Panc1 (cell line): ENCODE measurements at regions not wholly inside any gene's neighbourhood (a gene's known extent, or its start where the extent isn't known, plus 50 kb on each side); places are given as distances from the start of the nearest gene placed in this dataset.

Experiments
- ATAC-seq: fragments of 200-7000 bp; cut with Tn5 transposase; 2 replicates; pipeline ENCODE4 v1.9.1; 2020; ENCODE audit warnings: mild to moderate bottlenecking, moderate library complexity
- BruUV-seq: library from RNA; stranded (reverse); fragments of 400-500 nt; replicated peaks from 2 replicates; lab custom pipeline; 2021; lab: Mats Ljungman, UMichigan
- CTCF ChIA-PET: fragments of 300-600 bp; sonication (Branson Sonifier 250); formaldehyde crosslinking; loops from one replicate; lab custom pipeline; 2022; ENCODE audit warnings: antibody characterized with exemption; lab: Charles Lee
- POLR2A ChIA-PET: fragments of 300-600 bp; sonication (Branson Sonifier 250); formaldehyde crosslinking; loops from one replicate; lab custom pipeline; 2022; ENCODE audit warnings: antibody characterized with exemption; lab: Charles Lee
- DNase-seq: peaks from one replicate; pipeline ENCODE4 v3.0.0-alpha.2; 2010; ENCODE audit warnings: low read depth, low spot score
- H3K27ac ChIP-seq: 2 replicates; pipeline ENCODE4 v1.5.1; 2011; ENCODE audit warnings: mild to moderate bottlenecking, low read length, inconsistent platforms
- H3K27me3 ChIP-seq: fragments of 200-500 bp; sonication (Bioruptor generic); 2 replicates; pipeline ENCODE4 v1.6.0; 2014; ENCODE audit warnings: low read length, inconsistent platforms; ENCODE audit not compliant: control insufficient read depth, insufficient read depth
- H3K36me3 ChIP-seq: fragments of 200-500 bp; sonication (Bioruptor generic); 2 replicates; pipeline ENCODE4 v1.5.1; 2014; ENCODE audit warnings: inconsistent platforms, mild to moderate bottlenecking, low read length, moderate library complexity; ENCODE audit not compliant: control insufficient read depth, insufficient read depth
- H3K4me1 ChIP-seq: 2 replicates; pipeline ENCODE4 v1.5.1; 2011; ENCODE audit warnings: inconsistent platforms, mild to moderate bottlenecking, low read length, moderate library complexity; ENCODE audit not compliant: control insufficient read depth, insufficient read depth
- H3K4me3 ChIP-seq, 2 experiments: 2 replicates each; pipeline ENCODE4 v1.5.1; 2011 to 2012; ENCODE audit warnings: low read depth in 2 of 2, low read length in 2 of 2, mild to moderate bottlenecking in 2 of 2, inconsistent platforms in 1 of 2, moderate library complexity in 1 of 2
- H3K9me3 ChIP-seq: fragments of 200-500 bp; sonication (Bioruptor generic); 2 replicates; pipeline ENCODE4 v1.5.1; 2014; ENCODE audit warnings: low read depth, mild to moderate bottlenecking, inconsistent platforms, low read length, moderate library complexity; ENCODE audit not compliant: control insufficient read depth, insufficient read depth
- CTCF ChIP-seq: fragments of 450-650 bp; IDR thresholded peaks from 2 replicates; pipeline ENCODE4 v1.5.1; 2017; ENCODE audit warnings: mild to moderate bottlenecking
- POLR2AphosphoS5 ChIP-seq: IDR thresholded peaks from 2 replicates; pipeline ENCODE4 v1.6.1; 2012; ENCODE audit warnings: mild to moderate bottlenecking, low read depth, low read length, moderate library complexity
- REST ChIP-seq, 2 experiments: IDR thresholded peaks; 2 replicates each; pipeline ENCODE4 v1.6.1; 2011 to 2012; ENCODE audit warnings: low read depth in 2 of 2, control low read depth in 1 of 2, low read length in 1 of 2, mild to moderate bottlenecking in 1 of 2, moderate library complexity in 1 of 2; ENCODE audit not compliant: insufficient read depth in 1 of 2
- SIN3A ChIP-seq: IDR thresholded peaks from 2 replicates; pipeline ENCODE4 v1.6.1; 2012; ENCODE audit warnings: low read depth, mild to moderate bottlenecking, low read length, moderate library complexity, borderline replicate concordance; ENCODE audit not compliant: insufficient read depth
- TCF7L2 ChIP-seq: IDR thresholded peaks from 2 replicates; pipeline ENCODE4 v1.6.1; 2011; ENCODE audit warnings: mild to moderate bottlenecking, low read depth, low read length, inconsistent platforms
- in situ Hi-C: cut with HindIII; loops from 2 replicates; pipeline ENCODE4 v1.10.0; 2016; ENCODE audit warnings: low sequenced_read_pairs, low pct_unique_long_range_greater_than_20kb
- intact Hi-C: fragments of 100-400 bp; cut with micrococcal nuclease; formaldehyde crosslinking; loops from one replicate; pipeline ENCODE4 v1.10.0; 2022; ENCODE audit not compliant: unreplicated experiment

GRCh38 chr3:185311991-185312390 is 50.9 kb upstream of the MAP3K13 start:
- H3K27ac ChIP-seq, result no peak overlapping the region
- no peaks in the 10 kb centered on the region for H3K27me3 ChIP-seq
- H3K9me3 ChIP-seq, result peaks cover 12% of the 10 kb centered on the region; the same call in 1 of the 2 replicates
- ChIA-PET CTCF (no interaction called here), POLR2A (interaction anchor here (0.6 kb wide), 1 partner anchor 230 kb away, joined by 3 read pairs; no protein-coding TSS in a partner anchor)
- in situ Hi-C loops, result no loop called here
- no peaks in the 10 kb centered on the region for H3K36me3 ChIP-seq
- intact Hi-C loops, result no loop called here
- H3K4me1 ChIP-seq, result peaks cover 4% of the 10 kb centered on the region
- no TSS peak for BruUV-seq
- TF ChIP-seq SIN3A, result no peak
- no peak for TF ChIP-seq REST (IDR thresholded peaks at IDR 0.05; ENCODE audit: insufficient read depth in 1 of 2, low read depth in 2 of 2, low read length in 1 of 2)
- no peak for TF ChIP-seq CTCF
- TF ChIP-seq TCF7L2, result no peak
- TF ChIP-seq POLR2AphosphoS5, result no peak
- no peak overlapping the region for H3K4me3 ChIP-seq
- no peak for ATAC-seq
- no peak for DNase-seq
